ENCODE measurements at regions not wholly inside any gene's neighbourhood (a gene's known extent, or its start where the extent isn't known, plus 50 kb on each side); places are given as distances from the start of the nearest gene placed in this dataset.
"Not testable (repeated sequence)": the region's sequence is repeated elsewhere in the genome, so short reads cannot be mapped to it uniquely, and the experiment has no call there.

- in situ Hi-C loops (cut with HindIII; ENCODE audit: low pct_unique_long_range_greater_than_20kb, low sequenced_read_pairs), result no loop called here
Measured at GRCh38 chr7:32218741-32219288, 148.6 kb upstream of the PDE1C start.

GRCh38 chr7:32218154-32218467 is 147.9 kb upstream of the PDE1C start:
- in situ Hi-C loops (cut with HindIII; ENCODE audit: low pct_unique_long_range_greater_than_20kb, low sequenced_read_pairs), result no loop called here
- DNase-seq (ENCODE audit: low read depth, low spot score), result no peak

More at GRCh38 chr7:32218741-32219288, 148.6 kb upstream of the PDE1C start:
- DNase-seq (ENCODE audit: low read depth, low spot score), result no peak

DNA sequence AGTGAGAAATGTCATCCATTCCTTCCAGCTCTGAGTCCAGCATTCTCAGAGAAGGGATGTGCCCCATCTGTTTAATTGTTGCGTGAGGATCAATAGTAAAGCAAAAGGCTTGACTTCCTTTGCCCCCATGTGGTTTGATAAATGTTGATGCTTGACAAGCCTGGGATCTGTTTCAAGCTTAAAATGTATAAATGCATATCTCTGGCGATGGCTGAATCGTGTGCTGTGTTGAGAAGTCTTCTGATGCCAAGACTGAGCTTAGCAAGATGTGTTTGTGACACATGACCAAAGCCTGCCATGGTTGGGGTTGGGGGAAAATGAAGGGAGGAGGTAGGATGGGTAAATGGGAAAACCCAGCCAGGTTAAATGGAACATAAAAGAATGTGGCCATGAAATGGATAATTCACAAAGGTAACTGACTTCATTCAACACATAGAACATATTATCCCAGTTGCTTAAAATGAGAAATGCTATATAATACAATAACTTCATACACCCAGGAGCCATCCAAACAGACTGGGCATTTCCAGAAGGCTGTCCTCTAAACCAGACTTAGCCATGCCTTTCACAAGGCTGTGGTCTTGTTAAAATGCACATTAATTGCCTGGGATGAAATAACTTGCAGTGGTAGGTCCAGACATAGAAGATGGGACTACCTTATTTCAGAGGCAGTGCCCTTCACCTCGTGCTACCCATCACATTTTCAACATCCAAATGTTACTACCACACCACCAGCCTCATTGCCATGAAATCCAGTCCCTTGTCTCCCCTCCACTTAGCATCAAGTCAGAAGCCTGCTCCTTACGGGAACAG is 147.3 kb upstream of the PDE1C start:
- DNase-seq (ENCODE audit: low read depth, low spot score), result no peak
- in situ Hi-C loops (cut with HindIII; ENCODE audit: low pct_unique_long_range_greater_than_20kb, low sequenced_read_pairs), result no loop called here

GRCh38 chr7:32216759-32217158 is 146.6 kb upstream of the PDE1C start:
- in situ Hi-C loops (cut with HindIII; ENCODE audit: low pct_unique_long_range_greater_than_20kb, low sequenced_read_pairs), result no loop called here
- DNase-seq (ENCODE audit: low read depth, low spot score), result no peak

- in situ Hi-C loops (cut with HindIII; ENCODE audit: low pct_unique_long_range_greater_than_20kb, low sequenced_read_pairs), result no loop called here
- DNase-seq (ENCODE audit: low read depth, low spot score), result no peak
Measured at GRCh38 chr7:32215697-32216096, 145.5 kb upstream of the PDE1C start.

DNA sequence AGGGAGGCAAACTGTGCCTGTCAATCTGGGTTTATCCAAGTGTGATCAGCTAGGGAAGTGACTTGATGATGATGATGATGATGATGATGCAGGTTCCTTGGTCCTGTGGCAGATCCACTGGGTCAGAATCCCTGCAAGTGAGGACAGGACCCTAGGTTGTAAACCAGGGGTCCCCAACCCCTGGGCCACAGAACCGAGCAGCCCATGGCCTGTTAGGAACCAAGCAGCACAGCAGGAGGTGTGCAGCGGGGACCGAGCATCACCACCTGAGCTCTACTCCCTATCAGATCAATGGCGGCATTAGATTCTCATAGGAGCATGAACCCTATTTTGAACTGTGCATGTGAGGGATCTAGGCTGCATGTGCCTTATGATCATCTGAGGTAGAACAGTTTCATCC is 144.7 kb upstream of the PDE1C start:
- in situ Hi-C loops (cut with HindIII; ENCODE audit: low pct_unique_long_range_greater_than_20kb, low sequenced_read_pairs), result no loop called here
- DNase-seq (ENCODE audit: low read depth, low spot score), result no peak

DNA sequence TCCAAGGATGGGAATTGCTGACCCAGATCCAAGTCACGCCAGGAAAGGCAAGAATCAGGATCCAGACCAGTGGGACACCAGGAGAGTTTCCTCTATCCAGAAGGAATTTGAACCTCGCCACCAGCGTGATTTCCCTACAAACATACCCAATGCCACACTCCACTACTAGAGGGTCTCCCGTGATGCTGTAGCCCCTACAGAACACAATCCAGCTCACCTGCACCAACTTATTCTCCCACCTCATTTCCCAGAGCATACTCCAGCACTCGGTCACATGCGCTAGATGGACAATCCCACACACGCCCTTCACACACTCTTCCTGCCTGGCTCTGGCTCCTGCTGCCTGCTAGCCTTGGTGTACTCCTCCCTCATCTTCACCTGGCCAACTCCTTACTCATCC is 142.1 kb upstream of the PDE1C start:
- DNase-seq (ENCODE audit: low read depth, low spot score), result no peak
- in situ Hi-C loops (cut with HindIII; ENCODE audit: low pct_unique_long_range_greater_than_20kb, low sequenced_read_pairs), result no loop called here

DNA sequence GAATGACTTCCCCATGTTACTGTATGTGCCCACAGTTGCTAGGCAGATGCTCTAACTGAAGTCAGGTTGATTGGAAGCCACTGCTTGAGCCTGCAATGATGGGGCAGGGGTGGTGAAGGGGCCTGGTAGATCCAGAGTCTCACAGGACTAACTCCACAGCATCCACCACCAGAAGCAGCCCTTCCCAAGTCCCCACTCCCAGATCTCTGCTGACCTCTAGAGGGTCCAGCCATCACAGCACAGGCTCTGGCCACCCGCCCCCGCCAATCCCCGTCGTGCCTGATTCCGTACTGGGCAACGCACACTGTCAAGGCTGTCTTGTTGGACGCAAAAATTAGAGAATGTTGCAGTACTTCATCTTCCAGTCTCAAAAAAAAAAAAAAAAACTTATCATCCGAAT is 136.8 kb upstream of the PDE1C start:
- peak; percentile 68 for DNase-seq (ENCODE audit: low read depth, low spot score)
- in situ Hi-C loops (cut with HindIII; ENCODE audit: low pct_unique_long_range_greater_than_20kb, low sequenced_read_pairs), result no loop called here

GRCh38 chr7:32206488-32206887 is 136.3 kb upstream of the PDE1C start:
- in situ Hi-C loops (cut with HindIII; ENCODE audit: low pct_unique_long_range_greater_than_20kb, low sequenced_read_pairs), result no loop called here

GRCh38 chr7:32205298-32205824 is 135.2 kb upstream of the PDE1C start:
- DNase-seq (ENCODE audit: low read depth, low spot score); in situ Hi-C loops (cut with HindIII; ENCODE audit: low pct_unique_long_range_greater_than_20kb, low sequenced_read_pairs): not testable (repeated sequence)

More at GRCh38 chr7:32206488-32206887, 136.3 kb upstream of the PDE1C start:
- no peak for DNase-seq (ENCODE audit: low read depth, low spot score)

- in situ Hi-C loops (cut with HindIII; ENCODE audit: low pct_unique_long_range_greater_than_20kb, low sequenced_read_pairs), result no loop called here
- DNase-seq (ENCODE audit: low read depth, low spot score), result peak; percentile 93
Measured at GRCh38 chr7:32204361-32205018, 134.3 kb upstream of the PDE1C start.

DNA sequence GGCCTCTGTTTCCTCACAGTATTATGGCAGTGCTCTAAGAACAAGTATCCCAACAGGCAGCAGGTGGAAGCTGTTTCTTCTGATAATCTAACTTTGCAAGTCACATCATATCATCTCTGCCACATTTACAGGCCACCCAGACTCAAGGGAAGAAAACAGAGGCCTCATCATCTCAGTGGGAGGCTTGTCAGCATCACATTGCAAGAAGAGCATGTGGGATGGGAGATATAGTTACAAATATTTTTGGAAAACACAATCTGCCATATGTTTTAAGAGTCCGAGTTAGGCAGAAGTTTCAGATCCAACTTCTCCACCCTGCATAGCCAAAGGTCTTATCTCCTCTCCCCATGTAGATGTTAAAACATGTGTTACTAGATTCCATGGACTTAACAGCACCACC is 130.4 kb upstream of the PDE1C start:
- in situ Hi-C loops (cut with HindIII; ENCODE audit: low pct_unique_long_range_greater_than_20kb, low sequenced_read_pairs), result no loop called here
- DNase-seq (ENCODE audit: low read depth, low spot score), result no peak

DNA sequence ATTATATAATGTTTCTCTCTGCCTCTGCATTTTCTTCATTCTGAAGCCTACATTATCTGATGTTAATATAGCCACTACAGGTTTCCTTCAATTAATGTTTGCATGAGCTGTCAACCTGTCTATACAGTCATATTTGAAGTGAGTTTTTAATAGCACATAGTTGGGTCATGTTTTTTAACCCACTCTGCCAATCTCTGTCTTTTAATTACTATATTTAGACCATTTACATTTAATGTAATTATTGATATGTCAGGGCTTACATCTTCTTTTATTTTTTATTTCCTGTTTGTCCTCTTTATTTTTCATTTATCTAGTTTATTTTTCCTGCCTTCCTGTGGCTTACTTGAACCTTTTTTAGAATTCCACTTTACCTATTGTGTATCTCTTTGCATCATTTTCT is 124.3 kb upstream of the PDE1C start:
- in situ Hi-C loops (cut with HindIII; ENCODE audit: low pct_unique_long_range_greater_than_20kb, low sequenced_read_pairs), result no loop called here

GRCh38 chr7:32191305-32191704 is 121.1 kb upstream of the PDE1C start:
- in situ Hi-C loops (cut with HindIII; ENCODE audit: low pct_unique_long_range_greater_than_20kb, low sequenced_read_pairs), result no loop called here
- DNase-seq (ENCODE audit: low read depth, low spot score), result no peak

More for the DNA sequence above, 124.3 kb upstream of the PDE1C start:
- no peak for DNase-seq (ENCODE audit: low read depth, low spot score)

GRCh38 chr7:32179567-32179966 is 109.4 kb upstream of the PDE1C start:
- no peak for DNase-seq (ENCODE audit: low read depth, low spot score)
- in situ Hi-C loops (cut with HindIII; ENCODE audit: low pct_unique_long_range_greater_than_20kb, low sequenced_read_pairs), result no loop called here

DNA sequence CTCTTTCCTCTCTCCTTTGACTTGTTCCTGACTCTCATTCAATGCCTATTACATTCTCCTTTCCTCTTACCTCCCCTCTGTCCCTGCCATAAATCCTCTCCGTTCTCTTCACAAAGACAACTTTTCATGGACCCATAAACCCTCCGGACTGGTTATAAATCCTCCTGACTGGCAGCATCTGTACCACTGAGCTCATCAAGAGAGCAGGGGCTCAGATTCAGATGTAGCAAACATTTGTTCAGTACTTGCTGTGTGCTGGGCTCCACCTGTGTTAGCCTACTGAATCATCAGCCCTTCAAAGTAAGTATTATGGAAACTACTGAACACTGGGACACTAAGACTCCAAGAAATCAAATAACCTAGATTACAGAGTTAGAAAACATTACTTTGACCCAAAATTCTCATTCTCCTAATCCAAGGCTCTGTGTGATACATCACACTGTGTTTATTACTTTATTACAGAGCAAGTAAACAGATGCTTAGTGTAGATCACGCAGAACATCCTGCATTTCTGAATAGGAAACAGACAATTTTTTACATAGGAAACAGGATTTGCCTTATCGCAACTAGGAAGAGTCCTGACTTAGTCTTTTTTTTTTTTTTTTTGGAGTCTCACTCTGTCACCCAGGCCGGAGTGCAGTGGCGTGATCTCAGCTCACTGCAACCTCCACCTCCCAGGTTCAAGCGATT is 108.6 kb upstream of the PDE1C start:
- in situ Hi-C loops (cut with HindIII; ENCODE audit: low pct_unique_long_range_greater_than_20kb, low sequenced_read_pairs), result no loop called here
- DNase-seq (ENCODE audit: low read depth, low spot score), result no peak

GRCh38 chr7:32177232-32177631 is 107.0 kb upstream of the PDE1C start:
- in situ Hi-C loops (cut with HindIII; ENCODE audit: low pct_unique_long_range_greater_than_20kb, low sequenced_read_pairs), result no loop called here
- no peak for DNase-seq (ENCODE audit: low read depth, low spot score)

DNA sequence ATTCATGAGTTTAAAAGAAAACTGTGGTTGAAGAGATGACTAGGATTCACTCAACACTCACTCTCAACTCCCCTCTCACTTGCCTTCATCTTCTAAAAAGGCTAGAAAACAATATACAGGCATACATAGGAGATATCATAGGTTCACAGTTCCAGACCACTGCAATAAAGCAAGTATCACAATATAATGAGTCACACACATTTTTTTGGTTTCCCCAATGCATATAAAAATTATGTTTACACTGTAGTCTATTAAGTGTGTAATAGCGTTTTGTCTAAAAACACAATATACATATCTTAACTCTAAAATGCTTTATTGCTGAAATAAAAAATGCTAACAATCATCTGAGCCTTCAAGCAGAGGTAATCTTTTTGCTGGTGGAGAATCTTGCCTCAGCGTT is 104.9 kb upstream of the PDE1C start:
- in situ Hi-C loops (cut with HindIII; ENCODE audit: low pct_unique_long_range_greater_than_20kb, low sequenced_read_pairs), result no loop called here
- no peak for DNase-seq (ENCODE audit: low read depth, low spot score)
